H9 (cell line): ENCODE measurements at regions not wholly inside any gene's neighbourhood (a gene's known extent, or its start where the extent isn't known, plus 50 kb on each side); places are given as distances from the start of the nearest gene placed in this dataset.

Experiments used
- DNase-seq: peaks from one replicate; pipeline ENCODE4 v3.0.0-alpha.2; 2017
- H2AFZ ChIP-seq: one replicate; pipeline ENCODE4 v1.6.1; 2013; ENCODE audit warnings: mild to moderate bottlenecking, low read length, control low read depth, moderate library complexity
- H2AK5ac ChIP-seq: 2 replicates; pipeline ENCODE4 v1.6.1; 2013; ENCODE audit warnings: low read length, control low read depth, mixed read lengths; ENCODE audit not compliant: insufficient read length
- H2BK120ac ChIP-seq: one replicate; pipeline ENCODE4 v1.6.1; 2013; ENCODE audit warnings: low read depth, mild to moderate bottlenecking, low read length, control low read depth, inconsistent platforms; ENCODE audit not compliant: poor library complexity, severe bottlenecking
- H2BK12ac ChIP-seq: 2 replicates; pipeline ENCODE4 v1.6.1; 2013; ENCODE audit warnings: low read length, control low read depth, mixed read lengths, low read depth; ENCODE audit not compliant: insufficient read length
- H2BK15ac ChIP-seq: 2 replicates; pipeline ENCODE4 v1.6.1; 2013; ENCODE audit warnings: low read depth, low read length, control low read depth
- H2BK20ac ChIP-seq: one replicate; pipeline ENCODE4 v1.6.1; 2013; ENCODE audit warnings: low read depth, mild to moderate bottlenecking, low read length, control low read depth, inconsistent platforms; ENCODE audit not compliant: poor library complexity, severe bottlenecking
- H2BK5ac ChIP-seq: 2 replicates; pipeline ENCODE4 v1.6.1; 2013; ENCODE audit warnings: low read length, control low read depth, mixed read lengths; ENCODE audit not compliant: insufficient read length
- H3K14ac ChIP-seq: 2 replicates; pipeline ENCODE4 v1.6.1; 2013; ENCODE audit warnings: low read length, control low read depth; ENCODE audit not compliant: insufficient read depth
- H3K18ac ChIP-seq: 2 replicates; pipeline ENCODE4 v1.6.1; 2013; ENCODE audit warnings: low read depth, mild to moderate bottlenecking, mixed read lengths, low read length, control low read depth; ENCODE audit not compliant: insufficient read length
- H3K23ac ChIP-seq: 2 replicates; pipeline ENCODE4 v1.6.1; 2013; ENCODE audit warnings: low read length, control low read depth, mixed read lengths, low read depth; ENCODE audit not compliant: insufficient read length
- H3K23me2 ChIP-seq: 2 replicates; pipeline ENCODE4 v1.6.1; 2013; ENCODE audit warnings: low read depth, mild to moderate bottlenecking, mixed read lengths, low read length, control low read depth; ENCODE audit not compliant: insufficient read length, poor library complexity, severe bottlenecking
- H3K27ac ChIP-seq: 2 replicates; pipeline ENCODE4 v1.5.1; 2013; ENCODE audit warnings: low read length, control low read depth, mixed read lengths, low read depth; ENCODE audit not compliant: insufficient read length
- H3K27me3 ChIP-seq: 2 replicates; pipeline ENCODE4 v1.6.1; 2013; ENCODE audit warnings: low read length, control low read depth, inconsistent platforms; ENCODE audit not compliant: insufficient read depth
- H3K4ac ChIP-seq: 2 replicates; pipeline ENCODE4 v1.6.1; 2013; ENCODE audit warnings: low read depth, mild to moderate bottlenecking, control low read depth, inconsistent platforms, low read length, moderate library complexity
- H3K4me1 ChIP-seq: 2 replicates; pipeline ENCODE4 v1.6.1; 2013; ENCODE audit warnings: low read length, control low read depth, inconsistent platforms; ENCODE audit not compliant: insufficient read depth
- H3K4me2 ChIP-seq: 2 replicates; pipeline ENCODE4 v1.6.1; 2013; ENCODE audit warnings: low read length, control low read depth, mixed read lengths; ENCODE audit not compliant: insufficient read length, insufficient read depth
- H3K56ac ChIP-seq: 2 replicates; pipeline ENCODE4 v1.6.1; 2013; ENCODE audit warnings: low read depth, mild to moderate bottlenecking, mixed read lengths, low read length, control low read depth; ENCODE audit not compliant: insufficient read length
- H3K79me1 ChIP-seq: 2 replicates; pipeline ENCODE4 v1.6.1; 2013; ENCODE audit warnings: low read depth, mild to moderate bottlenecking, moderate library complexity, low read length, control low read depth, inconsistent platforms; ENCODE audit not compliant: insufficient read depth, poor library complexity, severe bottlenecking
- H3K79me2 ChIP-seq: 2 replicates; pipeline ENCODE4 v1.6.1; 2013; ENCODE audit warnings: low read length, control low read depth, inconsistent platforms; ENCODE audit not compliant: insufficient read depth
- H3K9ac ChIP-seq: 2 replicates; pipeline ENCODE4 v1.6.1; 2013; ENCODE audit warnings: low read length, control low read depth, mixed read lengths; ENCODE audit not compliant: insufficient read length; ENCODE audit errors: extremely low read depth
- H3K9me3 ChIP-seq: one replicate; pipeline ENCODE4 v1.6.1; 2013; ENCODE audit warnings: low read depth, low read length, inconsistent platforms; ENCODE audit not compliant: control insufficient read depth
- H3T11ph ChIP-seq: one replicate; pipeline ENCODE4 v1.6.1; 2013; ENCODE audit warnings: mild to moderate bottlenecking, low read length, control low read depth, inconsistent platforms
- H4K20me1 ChIP-seq: one replicate; pipeline ENCODE4 v1.6.1; 2013; ENCODE audit not compliant: control insufficient read depth, insufficient read length, insufficient read depth
- H4K5ac ChIP-seq: 2 replicates; pipeline ENCODE4 v1.6.1; 2013; ENCODE audit warnings: low read depth, mild to moderate bottlenecking, mixed read lengths, low read length, control low read depth; ENCODE audit not compliant: insufficient read length
- H4K8ac ChIP-seq: replicated peaks from 2 replicates; pipeline ENCODE4 v1.6.1; 2013; ENCODE audit warnings: low read length, control low read depth, mixed read lengths, low read depth; ENCODE audit not compliant: insufficient read length
- H4K91ac ChIP-seq: 2 replicates; pipeline ENCODE4 v1.6.1; 2013; ENCODE audit warnings: low read depth, mild to moderate bottlenecking, moderate library complexity, mixed read lengths, low read length, control low read depth; ENCODE audit not compliant: insufficient read length
- H3K27ac Mint-ChIP-seq, 3 experiments: 2 replicates in 2 of 3; 3 replicates in 1 of 3; pipeline ENCODE4 v1.8.0; 2020 to 2021; ENCODE audit warnings: mixed read lengths in 3 of 3, mild to moderate bottlenecking in 1 of 3, moderate library complexity in 1 of 3
- H3K27me3 Mint-ChIP-seq: 2 replicates; pipeline ENCODE4 v1.8.0; 2021; ENCODE audit warnings: low read depth, mild to moderate bottlenecking, moderate library complexity, mixed read lengths
- H3K36me3 Mint-ChIP-seq, 3 experiments: 2 replicates in 2 of 3; 3 replicates in 1 of 3; pipeline ENCODE4 v1.8.0; 2020 to 2021; ENCODE audit warnings: low read depth in 3 of 3, mixed read lengths in 3 of 3; ENCODE audit not compliant: insufficient read depth in 1 of 3
- H3K4me1 Mint-ChIP-seq, 2 experiments: 2 replicates each; pipeline ENCODE4 v1.8.0; 2020; ENCODE audit warnings: mixed read lengths in 2 of 2
- H3K4me3 Mint-ChIP-seq, 2 experiments: 2 replicates in 1 of 2; 3 replicates in 1 of 2; pipeline ENCODE4 v1.8.0; 2020 to 2021; ENCODE audit warnings: mild to moderate bottlenecking in 2 of 2, mixed read lengths in 2 of 2, moderate library complexity in 1 of 2
- H3K9me3 Mint-ChIP-seq, 2 experiments: 2 replicates in 1 of 2; 3 replicates in 1 of 2; pipeline ENCODE4 v1.8.0; 2020; ENCODE audit warnings: mild to moderate bottlenecking in 2 of 2, mixed read lengths in 2 of 2, moderate library complexity in 1 of 2
- CTCF ChIP-seq: fragments of 200-600 bp; sonication (generic); conservative IDR thresholded peaks from 3 replicates; pipeline ENCODE4 v1.8.0; 2021; ENCODE audit warnings: antibody characterized with exemption, mild to moderate bottlenecking
- WGBS: extraction: QIAGEN DNeasy Blood & Tissue Kit; methylation state at CpG from one replicate; pipeline ENCODE4 v1.1.7; 2013; ENCODE audit warnings: missing lambda C conversion rate, low lambda C conversion rate, mixed read lengths; ENCODE audit not compliant: insufficient read length; ENCODE audit errors: extremely low coverage; 5-methylcytosine and 5-hydroxymethylcytosine counted together

- Mint-ChIP-seq H3K4me1 (peaks cover 17 to 22% of the 10 kb centered on the region in 2 experiments), H3K36me3 (peaks cover 0 to 2% (median 0%) of the 10 kb centered on the region in 3 experiments; a peak in 1 of 7 replicates), H3K9me3 (no peaks in the 10 kb centered on the region; a peak in 1 of 5 replicates), H3K27ac (no peak overlapping the region), H3K27me3 (peaks cover 7% of the 10 kb centered on the region), H3K4me3 (no peak overlapping the region)
- no peak overlapping the region for H4K91ac ChIP-seq
- no peak overlapping the region for H2AK5ac ChIP-seq
- DNase-seq, result no peak
- no peak overlapping the region for H2AFZ ChIP-seq
- no peak overlapping the region for H4K8ac ChIP-seq
- no peaks in the 10 kb centered on the region for H3K9me3 ChIP-seq
- WGBS, result no CpG with 5 or more reads among the region's 8 CpGs
- H2BK120ac ChIP-seq, result no peak overlapping the region
- H3K27ac ChIP-seq, result no peak overlapping the region
- H4K20me1 ChIP-seq, result peaks cover 2% of the 10 kb centered on the region
- H3K23ac ChIP-seq, result no peak overlapping the region
- no peak overlapping the region for H3K14ac ChIP-seq
- H3K79me1 ChIP-seq, result no peaks in the 10 kb centered on the region
- no peak overlapping the region for H2BK15ac ChIP-seq
- no peak overlapping the region for H3K9ac ChIP-seq
- H2BK12ac ChIP-seq, result no peak overlapping the region
- no peak overlapping the region for H4K5ac ChIP-seq
- no peak overlapping the region for H2BK5ac ChIP-seq
- H3K56ac ChIP-seq, result no peak overlapping the region
- H3K4me2 ChIP-seq, result no peak overlapping the region
- H3T11ph ChIP-seq, result no peak overlapping the region
- no peak for TF ChIP-seq CTCF
- H3K4ac ChIP-seq, result no peak overlapping the region
- no peaks in the 10 kb centered on the region for H3K27me3 ChIP-seq
- no peaks in the 10 kb centered on the region for H3K23me2 ChIP-seq
- no peaks in the 10 kb centered on the region; the same call in 1 of the 2 replicates for H3K4me1 ChIP-seq
- H3K18ac ChIP-seq, result no peak overlapping the region
- H3K79me2 ChIP-seq, result no peaks in the 10 kb centered on the region
- H2BK20ac ChIP-seq, result no peak overlapping the region
Measured at GRCh38 chr12:131607658-131608447, 103.0 kb upstream of the SFSWAP start.
